Kasumi-1 (cell line): ENCODE measurements at regions not wholly inside any gene's neighbourhood (a gene's known extent, or its start where the extent isn't known, plus 50 kb on each side); places are given as distances from the start of the nearest gene placed in this dataset.
"Not testable (repeated sequence)": the region's sequence is repeated elsewhere in the genome, so short reads cannot be mapped to it uniquely, and the experiment has no call there.

Experiments used
- DNase-seq, 2 experiments: peaks; one replicate each; lab custom pipeline; 2025; lab: John Stamatoyannopoulos, UW

DNA sequence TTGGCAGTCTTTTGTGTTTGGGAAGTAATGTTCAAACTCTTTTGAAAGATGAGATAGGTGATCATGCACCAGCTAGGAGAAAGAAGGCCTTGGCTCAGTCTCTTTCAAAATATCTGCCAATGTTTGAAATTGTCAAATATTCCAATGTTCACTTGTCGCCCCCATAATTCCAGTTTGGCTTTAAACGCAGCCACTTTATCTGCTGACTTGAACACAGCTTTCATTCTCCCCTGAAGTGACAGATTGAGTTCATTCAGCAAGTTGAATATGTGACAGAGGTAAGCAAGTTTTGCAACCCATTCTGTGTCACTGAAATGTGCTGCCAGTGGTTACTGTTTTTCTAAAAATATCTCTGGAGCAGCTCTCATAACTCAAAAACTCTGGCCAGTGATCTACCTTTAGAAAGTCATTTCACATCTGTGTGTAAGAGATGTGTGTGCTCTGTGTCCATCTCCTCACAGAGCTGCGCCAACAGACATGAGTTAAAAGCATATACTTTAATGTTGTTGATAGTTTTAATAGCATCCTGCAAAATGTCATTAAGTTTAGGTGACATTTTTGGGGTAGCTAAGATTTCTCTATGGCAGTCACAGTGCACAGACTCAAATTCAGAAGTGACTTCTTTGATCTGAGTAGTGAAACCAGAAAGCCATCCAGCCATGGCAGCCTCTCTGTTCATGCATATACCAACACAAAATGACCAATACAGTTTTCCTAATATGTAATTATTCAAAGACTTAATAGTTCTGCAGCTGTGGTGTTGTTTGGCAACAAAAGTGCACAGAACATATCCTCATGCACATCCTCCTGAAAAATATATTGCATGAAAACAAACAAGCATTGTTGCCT, 614.3 kb upstream of the MIS18BP1 start:
- no peak for DNase-seq

DNA sequence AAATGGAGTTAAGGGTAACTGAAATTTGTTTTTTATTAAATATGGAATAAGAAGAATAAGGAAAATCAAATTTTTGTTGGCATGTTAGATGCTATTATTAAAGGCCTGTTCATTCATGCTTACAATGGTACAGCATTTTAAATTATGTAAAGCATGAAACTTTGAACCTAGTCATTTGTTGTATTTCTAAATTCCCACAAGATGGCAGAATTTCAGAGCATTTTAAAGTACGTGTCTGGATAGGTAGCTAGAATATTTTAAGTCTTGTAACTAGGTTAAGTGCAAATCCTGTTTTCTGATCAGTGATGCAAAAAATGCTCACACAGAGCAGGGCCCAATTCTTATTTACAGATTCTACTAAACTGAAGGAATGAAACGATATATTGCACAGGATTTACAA, 585.6 kb upstream of the MIS18BP1 start:
- peak; percentile 33 to 70 for DNase-seq

- no peak for DNase-seq
These were observed 566.1 kb upstream of the MIS18BP1 start for GRCh38 chr14:45819107-45819506.

DNA sequence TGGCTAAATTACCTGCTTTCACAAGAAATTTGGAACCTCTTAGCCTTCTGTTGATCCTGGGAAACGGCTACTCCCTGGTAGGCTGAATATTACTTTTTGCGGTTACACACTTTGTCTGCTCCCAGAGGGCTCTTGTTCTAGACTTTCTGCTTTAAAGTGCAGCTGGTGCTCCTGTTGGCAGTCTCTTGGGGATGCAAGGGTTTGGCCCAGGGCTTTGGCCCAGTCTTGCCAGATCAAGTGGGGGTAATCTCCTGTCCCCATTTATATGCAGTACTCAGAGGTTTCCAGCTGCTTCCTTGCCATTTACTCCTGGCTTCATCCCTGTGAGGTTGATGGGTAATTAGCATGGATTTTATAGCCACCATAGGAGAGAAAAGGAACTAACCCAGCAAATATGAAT, 558.2 kb upstream of the MIS18BP1 start:
- DNase-seq, result no peak

- peak; percentile 51 to 63 for DNase-seq
These were observed 557.3 kb upstream of the MIS18BP1 start for GRCh38 chr14:45810152-45810872.

DNA sequence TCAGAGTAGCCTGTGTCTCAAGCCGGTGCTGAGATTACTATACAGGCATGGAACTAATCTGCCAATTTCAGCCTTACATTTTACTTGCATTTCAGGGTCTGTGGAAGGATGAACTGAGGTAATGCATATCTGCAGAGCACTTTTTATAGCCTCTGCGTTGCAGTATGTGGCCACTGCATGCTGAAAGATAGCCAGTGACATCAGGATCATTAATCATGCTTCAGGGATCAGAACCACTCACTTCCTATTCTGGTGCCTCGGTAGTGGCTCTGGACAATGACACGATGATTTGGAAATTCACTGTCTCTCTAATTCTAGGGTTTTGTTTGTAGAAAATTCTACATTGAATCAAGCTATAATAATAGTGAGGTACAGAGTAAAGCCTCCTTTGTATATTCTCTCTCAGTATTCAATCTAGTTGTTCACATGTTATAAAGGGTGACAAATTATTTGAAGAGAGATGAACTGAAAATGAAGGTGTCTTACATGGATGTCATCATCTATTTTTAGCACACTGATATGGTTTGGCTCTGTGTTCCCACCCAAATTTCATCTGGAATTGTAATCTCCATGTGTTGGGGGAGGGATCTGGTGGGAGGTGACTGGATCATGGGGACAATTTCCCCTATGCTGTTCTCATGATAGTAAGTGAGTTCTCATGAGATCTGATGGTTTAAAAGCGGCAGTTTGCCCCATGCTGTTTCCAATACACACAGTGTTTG, 554.3 kb upstream of the MIS18BP1 start:
- DNase-seq, result no peak

- no peak for DNase-seq
These were observed 546.5 kb upstream of the MIS18BP1 start for GRCh38 chr14:45799511-45799910.

DNA sequence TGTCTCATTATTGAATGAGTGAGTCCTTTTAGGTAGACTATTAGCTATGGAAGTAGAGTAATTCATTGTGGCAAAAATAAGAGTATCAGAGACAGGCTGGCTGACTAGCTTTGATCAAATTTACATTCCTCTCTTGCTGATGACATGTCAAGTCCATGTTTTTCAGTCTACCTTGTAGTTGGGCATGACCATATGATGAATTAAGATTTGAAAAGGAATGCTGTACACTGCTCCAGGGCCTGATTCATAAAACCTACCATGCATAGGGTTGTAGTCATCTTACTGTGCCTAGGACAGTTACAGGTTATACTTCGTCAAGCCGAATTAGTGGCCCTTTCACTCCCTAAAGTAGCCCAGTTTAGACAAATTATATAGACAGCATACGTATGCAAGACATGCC, 545.7 kb upstream of the MIS18BP1 start:
- DNase-seq, result no peak

DNA sequence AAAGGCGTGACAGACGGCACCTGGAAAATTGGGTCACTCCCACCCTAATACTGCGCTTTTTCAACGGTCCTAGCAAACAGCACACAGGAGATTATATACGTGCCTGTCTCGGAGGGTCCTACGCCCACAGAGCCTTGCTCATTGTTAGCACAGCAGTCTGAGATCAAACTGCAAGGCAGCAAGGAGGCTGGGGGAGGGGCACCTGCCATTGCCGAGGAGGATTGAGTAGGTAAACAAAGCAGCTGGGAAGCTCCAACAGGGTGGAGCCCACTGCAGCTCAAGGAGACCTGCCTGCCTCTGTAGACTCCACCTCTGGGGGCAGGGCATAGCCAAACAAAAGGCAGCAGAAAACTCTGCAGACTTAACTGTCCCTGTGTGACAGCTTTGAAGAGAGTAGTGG, 543.0 kb upstream of the MIS18BP1 start:
- DNase-seq, result not testable (repeated sequence)

- no peak for DNase-seq
These were observed 540.1 kb upstream of the MIS18BP1 start for GRCh38 chr14:45793081-45793480.

- DNase-seq, result no peak
These were observed 537.3 kb upstream of the MIS18BP1 start for GRCh38 chr14:45790293-45790692.

GRCh38 chr14:45787167-45787566, 534.2 kb upstream of the MIS18BP1 start:
- no peak for DNase-seq

GRCh38 chr14:45786266-45786665, 533.3 kb upstream of the MIS18BP1 start:
- DNase-seq, result no peak

- DNase-seq, result no peak
These were observed 532.2 kb upstream of the MIS18BP1 start for GRCh38 chr14:45785240-45785639.

DNA sequence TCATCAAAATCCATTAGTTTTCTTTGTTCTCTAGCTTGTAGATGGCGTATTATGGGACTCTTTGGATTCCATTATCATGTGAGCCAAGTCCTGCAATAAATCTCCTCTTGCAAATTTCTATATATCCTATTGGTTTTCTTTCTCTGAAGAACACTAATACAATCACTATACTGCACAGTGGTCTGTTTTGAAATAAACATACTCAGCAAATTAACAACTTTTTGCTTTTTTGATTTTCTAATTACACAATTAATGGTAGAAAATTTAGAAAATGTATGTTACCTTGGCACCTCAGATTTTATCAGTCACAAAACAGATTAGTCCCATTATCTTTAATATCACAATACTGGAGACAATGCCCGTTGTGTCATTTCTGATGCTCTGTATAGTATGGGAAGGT, 513.2 kb upstream of the MIS18BP1 start:
- no peak for DNase-seq

GRCh38 chr14:45757655-45758054, 504.7 kb upstream of the MIS18BP1 start:
- DNase-seq, result no peak

DNA sequence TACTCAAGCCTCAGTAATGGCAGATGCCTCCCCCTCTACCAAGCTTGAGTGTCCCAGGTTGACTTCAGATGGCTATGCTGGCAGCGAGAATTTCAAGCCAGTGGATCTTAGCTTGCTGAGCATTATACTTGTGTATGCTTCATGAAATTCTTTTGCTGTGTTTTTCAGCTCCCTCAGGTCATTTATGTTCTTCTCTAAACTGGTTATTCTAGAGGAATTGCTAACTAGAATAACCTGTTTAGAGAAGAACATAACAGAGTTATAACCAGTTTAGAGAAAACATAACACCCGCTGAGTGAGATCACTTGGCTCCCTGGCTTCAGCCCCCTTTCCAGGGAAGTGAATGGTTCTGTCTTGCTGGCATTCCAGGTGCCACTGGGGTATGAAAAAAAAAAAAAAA, 503.4 kb upstream of the MIS18BP1 start:
- not testable (repeated sequence) for DNase-seq

DNA sequence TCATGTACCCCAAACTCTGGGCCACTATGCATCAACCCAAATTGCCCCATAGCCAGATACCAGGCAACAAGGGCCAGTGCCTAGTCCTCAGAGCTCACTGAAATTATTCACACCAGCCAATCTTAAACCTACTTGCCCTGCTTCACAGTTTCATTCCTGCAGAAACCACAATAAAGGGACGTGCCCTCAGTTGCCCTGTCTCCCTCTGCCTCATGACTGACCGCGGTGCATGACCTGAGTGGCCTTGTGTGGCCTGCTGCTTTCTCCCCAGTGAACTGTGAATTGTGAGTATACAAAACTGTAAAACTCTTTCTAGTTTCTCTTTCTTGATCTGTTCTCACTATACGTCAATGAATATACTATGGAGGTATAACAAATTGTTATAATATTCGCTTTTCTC, 490.9 kb upstream of the MIS18BP1 start:
- no peak for DNase-seq

- no peak for DNase-seq
These were observed 489.2 kb upstream of the MIS18BP1 start for GRCh38 chr14:45742187-45742586.

DNA sequence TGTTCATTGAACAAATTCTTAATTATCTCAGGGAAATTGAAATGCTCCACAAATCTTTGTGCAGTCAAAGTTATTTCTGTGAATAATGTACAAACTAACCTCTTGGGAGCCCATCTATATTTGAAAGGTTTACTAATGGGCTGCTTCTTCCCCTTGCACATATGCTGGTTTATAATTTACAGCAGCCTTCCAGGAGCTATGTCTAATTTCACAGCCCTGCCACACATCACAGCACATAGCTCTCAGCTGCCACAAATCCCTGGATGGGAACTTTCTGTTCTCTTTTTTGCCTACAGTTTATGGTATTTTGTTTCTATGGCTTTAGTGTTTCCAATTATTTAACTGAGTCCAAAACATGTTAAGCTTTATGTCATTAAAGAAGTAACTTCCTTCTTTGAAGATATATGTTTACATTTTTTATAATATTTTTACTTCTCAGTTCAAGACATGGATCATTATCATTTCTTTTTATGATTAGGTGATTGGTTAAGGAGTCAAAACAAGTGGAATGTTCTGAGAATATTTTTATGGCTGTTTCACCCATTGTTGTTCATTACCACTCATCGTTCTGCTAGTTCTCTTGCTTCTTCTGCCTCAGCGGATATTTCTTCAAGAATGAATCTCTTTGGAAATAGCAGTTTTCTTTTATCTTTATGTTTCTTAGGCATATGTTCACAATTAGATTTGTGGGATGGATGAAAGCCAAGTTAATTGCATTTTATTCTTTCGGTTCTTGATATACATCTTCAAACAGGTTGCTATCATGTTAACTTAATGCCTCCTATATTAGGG, 475.6 kb upstream of the MIS18BP1 start:
- no peak for DNase-seq

GRCh38 chr14:45727133-45727532, 474.1 kb upstream of the MIS18BP1 start:
- no peak for DNase-seq

GRCh38 chr14:45721472-45721871, 468.5 kb upstream of the MIS18BP1 start:
- no peak for DNase-seq
